ENCODE measurements at regions not wholly inside any gene's neighbourhood (a gene's known extent, or its start where the extent isn't known, plus 50 kb on each side); places are given as distances from the start of the nearest gene placed in this dataset.

- TF ChIP-seq CTCF (IDR thresholded peaks at IDR 0.05) (no peak), POLR2A (IDR thresholded peaks at IDR 0.05) (no peak)
These were observed 306.5 kb downstream of the DLEU7 start for GRCh38 chr13:50537029-50537428.
